Spleen (tissue), 7 donors: ENCODE measurements at regions not wholly inside any gene's neighbourhood (a gene's known extent, or its start where the extent isn't known, plus 50 kb on each side); places are given as distances from the start of the nearest gene placed in this dataset.

Experiments
- POLR2A ChIP-seq, 3 donors: fragments of 450-650 bp; IDR thresholded peaks; one replicate each; pipeline ENCODE4 v1.5.1; 2017; ENCODE audit warnings: antibody characterized with exemption in 3 of 3, mild to moderate bottlenecking in 1 of 3
- TF ChIP-seq, protein P1 (sequence below), 11 experiments: fragments of 200-600 bp in 7 of 11; fragments of 450-650 bp in 4 of 11; sonication (generic) in 4 of 11; IDR thresholded peaks in 8 of 11; conservative IDR thresholded peaks in 3 of 11; 1 replicate in 7 of 11; 2 replicates in 4 of 11; pipeline versions ENCODE4 v1.4.0 to v1.8.0; 2016 to 2021; ENCODE audit warnings: antibody characterized with exemption in 11 of 11, inconsistent platforms in 4 of 11, mild to moderate bottlenecking in 1 of 11
- donor health status: DM: no; HTN: no; CAD: no; lungs with moderate emphysema.
- donor health status: DM: no; HTN: no; CAD: no.
- donor health status: DM: no; HTN: no; CAD: no.

- TF ChIP-seq, protein P1, sequence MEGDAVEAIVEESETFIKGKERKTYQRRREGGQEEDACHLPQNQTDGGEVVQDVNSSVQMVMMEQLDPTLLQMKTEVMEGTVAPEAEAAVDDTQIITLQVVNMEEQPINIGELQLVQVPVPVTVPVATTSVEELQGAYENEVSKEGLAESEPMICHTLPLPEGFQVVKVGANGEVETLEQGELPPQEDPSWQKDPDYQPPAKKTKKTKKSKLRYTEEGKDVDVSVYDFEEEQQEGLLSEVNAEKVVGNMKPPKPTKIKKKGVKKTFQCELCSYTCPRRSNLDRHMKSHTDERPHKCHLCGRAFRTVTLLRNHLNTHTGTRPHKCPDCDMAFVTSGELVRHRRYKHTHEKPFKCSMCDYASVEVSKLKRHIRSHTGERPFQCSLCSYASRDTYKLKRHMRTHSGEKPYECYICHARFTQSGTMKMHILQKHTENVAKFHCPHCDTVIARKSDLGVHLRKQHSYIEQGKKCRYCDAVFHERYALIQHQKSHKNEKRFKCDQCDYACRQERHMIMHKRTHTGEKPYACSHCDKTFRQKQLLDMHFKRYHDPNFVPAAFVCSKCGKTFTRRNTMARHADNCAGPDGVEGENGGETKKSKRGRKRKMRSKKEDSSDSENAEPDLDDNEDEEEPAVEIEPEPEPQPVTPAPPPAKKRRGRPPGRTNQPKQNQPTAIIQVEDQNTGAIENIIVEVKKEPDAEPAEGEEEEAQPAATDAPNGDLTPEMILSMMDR (IDR thresholded peaks at IDR 0.05 in 8 of 11, conservative IDR thresholded peaks at IDR 0.05 in 3 of 11), result no peak
- TF ChIP-seq POLR2A (IDR thresholded peaks at IDR 0.05), result no peak
These were observed 852.0 kb downstream of the BCL11A start for GRCh38 chr2:59701271-59701994.
